GM18526 (cell line): ENCODE measurements at regions not wholly inside any gene's neighbourhood (a gene's known extent, or its start where the extent isn't known, plus 50 kb on each side); places are given as distances from the start of the nearest gene placed in this dataset.

ENCODE experiments used
- POLR2A ChIP-seq: IDR thresholded peaks from 3 replicates; pipeline ENCODE4 v1.6.1; 2011; ENCODE audit not compliant: insufficient read length; ENCODE audit errors: extremely low read depth

GRCh38 chr12:94706250-94706661, 55.9 kb upstream of the TMCC3 start:
- no peak for TF ChIP-seq POLR2A

GRCh38 chr12:94705676-94706075, 55.3 kb upstream of the TMCC3 start:
- TF ChIP-seq POLR2A: no peak

GRCh38 chr12:94704452-94705306, 54.3 kb upstream of the TMCC3 start:
- TF ChIP-seq POLR2A: no peak

GRCh38 chr12:94702696-94703095, 52.3 kb upstream of the TMCC3 start:
- TF ChIP-seq POLR2A: no peak

GRCh38 chr12:94701711-94702110, 51.4 kb upstream of the TMCC3 start:
- TF ChIP-seq POLR2A: no peak

- TF ChIP-seq POLR2A: no peak
Observed at GRCh38 chr12:94700662-94701061, 50.3 kb upstream of the TMCC3 start.
